OCI-LY3 (cell line): ENCODE measurements at regions not wholly inside any gene's neighbourhood (a gene's known extent, or its start where the extent isn't known, plus 50 kb on each side); places are given as distances from the start of the nearest gene placed in this dataset.

Experiments
- EZH2phosphoT487 ChIP-seq: fragments of 200-600 bp; shearing (Covaris generic); IDR thresholded peaks from 2 replicates; pipeline ENCODE4 v1.6.1; 2018; ENCODE audit warnings: antibody characterized with exemption, mixed run types, low read depth
- TF ChIP-seq, protein P1 (sequence below): fragments of 200-600, 300-600 bp; sonication (generic); IDR thresholded peaks from 2 replicates; pipeline ENCODE4 v1.5.1; 2014; ENCODE audit warnings: antibody characterized with exemption, low read length, low read depth

DNA sequence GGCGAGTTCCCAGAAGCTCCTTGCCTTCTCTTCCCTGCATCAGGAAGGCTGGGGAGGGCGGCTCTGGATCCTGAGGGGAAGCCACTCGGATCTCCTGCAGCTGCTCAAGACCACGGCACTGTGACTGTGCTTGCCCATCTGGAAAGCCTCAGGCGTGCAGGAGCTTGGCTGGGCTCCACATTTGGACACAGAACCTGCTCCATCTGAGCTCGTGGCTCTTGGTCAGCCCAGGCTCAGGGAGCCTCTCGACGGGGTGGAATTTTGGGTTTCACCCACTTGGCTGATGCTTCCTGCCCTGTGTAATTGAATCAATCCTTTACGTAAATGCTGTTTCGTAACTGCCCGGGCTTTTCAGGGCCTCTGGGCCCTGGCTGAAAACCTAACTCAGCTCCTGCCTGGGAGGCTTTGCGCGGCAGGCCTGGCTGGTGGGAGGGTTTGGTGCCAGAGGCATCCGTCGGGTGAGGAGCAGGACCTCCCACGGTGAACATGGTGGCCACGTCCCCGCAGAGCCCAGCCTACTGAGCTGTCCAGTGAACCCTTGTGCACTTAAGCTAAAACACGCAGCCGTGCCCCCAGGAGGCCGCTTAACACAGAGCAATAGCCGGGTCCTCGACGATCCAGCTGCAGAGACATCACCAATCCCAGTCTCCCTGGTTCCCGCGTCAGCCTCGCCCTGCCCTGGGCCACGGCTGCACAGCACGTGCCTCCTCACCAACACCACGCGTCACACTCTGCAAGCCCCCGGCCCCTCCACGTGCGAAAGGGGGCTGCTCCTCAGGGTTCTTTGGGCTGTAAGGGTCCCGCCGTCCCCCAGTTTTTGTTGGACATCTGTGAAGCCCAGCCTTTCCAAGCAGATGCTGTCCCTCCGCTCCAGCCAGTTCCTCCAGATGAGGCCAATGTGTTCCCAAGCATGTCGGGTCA is 241.0 kb downstream of the DLL1 start:
- no peak for TF ChIP-seq EZH2phosphoT487
- TF ChIP-seq, protein P1, sequence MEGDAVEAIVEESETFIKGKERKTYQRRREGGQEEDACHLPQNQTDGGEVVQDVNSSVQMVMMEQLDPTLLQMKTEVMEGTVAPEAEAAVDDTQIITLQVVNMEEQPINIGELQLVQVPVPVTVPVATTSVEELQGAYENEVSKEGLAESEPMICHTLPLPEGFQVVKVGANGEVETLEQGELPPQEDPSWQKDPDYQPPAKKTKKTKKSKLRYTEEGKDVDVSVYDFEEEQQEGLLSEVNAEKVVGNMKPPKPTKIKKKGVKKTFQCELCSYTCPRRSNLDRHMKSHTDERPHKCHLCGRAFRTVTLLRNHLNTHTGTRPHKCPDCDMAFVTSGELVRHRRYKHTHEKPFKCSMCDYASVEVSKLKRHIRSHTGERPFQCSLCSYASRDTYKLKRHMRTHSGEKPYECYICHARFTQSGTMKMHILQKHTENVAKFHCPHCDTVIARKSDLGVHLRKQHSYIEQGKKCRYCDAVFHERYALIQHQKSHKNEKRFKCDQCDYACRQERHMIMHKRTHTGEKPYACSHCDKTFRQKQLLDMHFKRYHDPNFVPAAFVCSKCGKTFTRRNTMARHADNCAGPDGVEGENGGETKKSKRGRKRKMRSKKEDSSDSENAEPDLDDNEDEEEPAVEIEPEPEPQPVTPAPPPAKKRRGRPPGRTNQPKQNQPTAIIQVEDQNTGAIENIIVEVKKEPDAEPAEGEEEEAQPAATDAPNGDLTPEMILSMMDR, result no peak
